Heart left ventricle (tissue), 13 donors: ENCODE measurements at regions not wholly inside any gene's neighbourhood (a gene's known extent, or its start where the extent isn't known, plus 50 kb on each side); places are given as distances from the start of the nearest gene placed in this dataset.

Source experiments
- CTCF ChIP-seq, 12 donors: fragments of 200-600 bp; sonication (generic) in 4 of 12; IDR thresholded peaks; one replicate each; pipeline versions ENCODE4 v1.5.0 to v1.8.0; 2018 to 2022; ENCODE audit warnings: antibody characterized with exemption in 12 of 12, mild to moderate bottlenecking in 5 of 12
- POLR2A ChIP-seq, 2 donors: fragments of 450-650 bp; IDR thresholded peaks; one replicate each; pipeline ENCODE4 v1.6.1; 2017; ENCODE audit warnings: antibody characterized with exemption in 2 of 2, mild to moderate bottlenecking in 2 of 2, moderate library complexity in 2 of 2
- donor health status: ischemic (EF 13 %, LVEDD 7.1; RV severe dilation, severe dysfunction).
- donor health status: DM: no; HTN: yes; CAD: no.
- donor health status: DM: no; HTN: no; CAD: no.
- donor health status: ischemic (EF 25% LVEDD 6.9; RV normal size, moderate dysfunction).
- donor health status: ischemic (EF 25% LVEDD 5.7; RV mildly dilated, moderate dysfunction).
- donor health status: ischemic (EF 35%, LVEDD 5.7; RV mildly dilated, moderate dysfunction).
- donor health status: nonischemic (EF 11% LVEDD 7.7; RV severe dilation, severe dysfunction).
- donor health status: DM: yes; HTN: yes; CAD: no.
- donor health status: PGD.
- donor health status: ischemic (EF 29% LVEDD 5.4; RV normal size, mild dysfunction).
- donor health status: nonischemic (EF 23%, LVEDD 6.1; RV moderate dilation, normal function).

- TF ChIP-seq CTCF (IDR thresholded peaks at IDR 0.05) (no peak), POLR2A (IDR thresholded peaks at IDR 0.05) (no peak)
These were observed 305.9 kb upstream of the UMPS start for GRCh38 chr3:124424396-124424795.
